ENCODE measurements at regions not wholly inside any gene's neighbourhood (a gene's known extent, or its start where the extent isn't known, plus 50 kb on each side); places are given as distances from the start of the nearest gene placed in this dataset.

DNA sequence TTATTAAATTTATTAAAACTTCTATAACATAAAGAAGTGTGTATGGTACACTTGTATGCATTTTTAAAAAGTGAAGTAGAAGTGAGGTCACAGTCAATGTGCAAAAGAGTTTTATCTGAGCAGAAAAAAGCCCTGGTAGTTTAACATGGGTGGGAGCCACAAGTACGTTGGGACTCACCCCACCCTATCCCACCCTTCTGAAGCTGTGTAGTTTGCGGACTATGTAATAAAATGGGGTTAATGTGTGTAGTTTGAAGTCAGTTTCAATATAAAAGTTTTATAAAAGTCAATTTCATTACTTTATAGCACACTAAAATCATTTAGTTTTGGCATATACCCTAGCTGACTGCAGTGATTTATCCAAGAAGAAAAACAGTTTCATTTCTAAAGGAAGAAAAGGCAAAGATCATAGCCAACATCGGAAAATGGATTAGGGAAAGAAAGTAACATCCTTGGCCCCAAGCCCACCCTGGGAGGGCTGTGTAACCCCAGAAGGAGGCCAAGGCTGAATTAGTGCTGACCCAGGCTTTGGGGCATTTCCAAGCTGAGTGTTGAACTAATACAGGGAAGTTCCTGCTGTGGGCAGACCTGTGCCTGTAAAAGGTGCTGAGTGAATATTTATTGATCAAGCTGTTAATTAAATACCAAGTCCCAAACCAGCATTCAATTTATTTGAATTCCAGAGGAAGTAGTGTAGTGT, 398.6 kb upstream of the ADAMTSL1 start:
- DNase-seq (ENCODE audit: low read depth), result no peak

DNA sequence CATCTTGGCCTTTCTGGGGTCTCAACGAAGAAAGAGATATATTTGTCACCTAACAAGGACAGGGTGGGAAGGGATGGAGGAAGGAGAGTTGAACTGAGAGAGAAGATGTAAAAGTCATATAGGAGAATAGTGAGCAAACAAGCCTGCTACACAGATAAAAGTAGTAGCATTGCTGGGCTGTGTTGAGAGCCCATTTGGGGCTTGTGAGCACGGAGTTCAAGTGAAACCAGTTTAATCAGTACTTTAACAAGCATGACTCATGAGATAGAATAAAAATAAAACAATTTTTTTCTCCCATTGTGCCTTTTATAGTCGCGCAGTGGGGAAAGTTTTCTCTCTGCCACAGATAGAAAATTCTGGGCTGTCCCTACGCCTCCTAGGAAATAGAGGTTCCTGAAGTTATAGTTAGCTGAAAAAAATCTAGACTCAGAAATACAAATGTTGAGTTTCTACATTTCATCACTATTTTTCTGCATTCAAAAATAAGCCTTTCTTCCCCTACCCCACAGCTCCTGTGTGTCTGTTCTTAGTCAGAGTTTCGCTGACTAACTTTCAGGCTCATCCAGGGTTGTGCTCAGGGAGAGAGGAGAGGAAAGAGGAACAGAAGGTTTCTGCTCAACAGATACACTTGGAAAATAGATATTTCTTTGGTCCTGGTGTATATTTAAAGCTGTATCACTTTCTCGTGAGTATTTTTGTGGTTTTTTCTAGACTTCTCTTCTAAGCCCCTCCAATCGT, 395.8 kb upstream of the ADAMTSL1 start:
- DNase-seq (ENCODE audit: low read depth), result no peak

DNA sequence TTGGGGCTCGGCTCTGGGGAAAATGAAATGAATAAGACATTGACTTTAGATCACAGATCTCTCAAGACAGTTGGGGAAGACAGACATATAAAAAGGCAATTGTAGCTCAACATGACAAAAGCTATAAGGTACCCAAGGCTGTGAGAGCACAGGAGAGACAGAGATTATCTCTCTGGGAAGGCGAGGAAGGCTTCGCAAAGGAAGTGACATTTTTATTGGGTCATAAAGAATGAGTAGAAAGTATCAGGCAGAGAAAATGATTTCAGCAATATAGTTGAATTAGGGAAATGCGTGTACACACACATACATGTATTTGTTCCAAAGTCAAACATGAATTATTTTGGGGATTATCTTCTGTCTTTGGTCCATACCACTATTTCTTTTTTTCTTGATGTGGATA, 381.8 kb upstream of the ADAMTSL1 start:
- no peak for DNase-seq (ENCODE audit: low read depth)

GRCh38 chr9:18106006-18106560, 367.9 kb upstream of the ADAMTSL1 start:
- DNase-seq (ENCODE audit: low read depth), result no peak

GRCh38 chr9:18109675-18110074, 364.3 kb upstream of the ADAMTSL1 start:
- DNase-seq (ENCODE audit: low read depth), result no peak

DNA sequence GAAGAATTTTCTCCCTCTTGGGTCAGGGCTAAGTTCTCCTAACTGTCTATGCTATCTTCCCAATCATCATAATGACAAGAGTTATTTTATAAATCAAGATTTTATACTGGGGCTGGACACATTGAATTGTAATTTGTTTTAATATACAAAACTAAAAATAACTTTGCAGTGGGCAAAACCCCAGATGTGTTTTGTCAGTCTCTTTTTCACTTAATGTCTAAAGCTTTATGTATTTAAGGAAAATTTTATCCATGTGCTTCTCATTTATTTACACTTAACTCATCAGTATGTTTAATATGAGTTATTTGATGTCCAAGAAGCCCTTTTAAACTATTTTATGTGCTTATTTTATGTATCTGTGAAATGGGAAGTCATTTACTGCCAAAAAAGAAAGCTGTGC, 362.8 kb upstream of the ADAMTSL1 start:
- no peak for DNase-seq (ENCODE audit: low read depth)

GRCh38 chr9:18114559-18115475, 359.1 kb upstream of the ADAMTSL1 start:
- no peak for DNase-seq (ENCODE audit: low read depth)

DNA sequence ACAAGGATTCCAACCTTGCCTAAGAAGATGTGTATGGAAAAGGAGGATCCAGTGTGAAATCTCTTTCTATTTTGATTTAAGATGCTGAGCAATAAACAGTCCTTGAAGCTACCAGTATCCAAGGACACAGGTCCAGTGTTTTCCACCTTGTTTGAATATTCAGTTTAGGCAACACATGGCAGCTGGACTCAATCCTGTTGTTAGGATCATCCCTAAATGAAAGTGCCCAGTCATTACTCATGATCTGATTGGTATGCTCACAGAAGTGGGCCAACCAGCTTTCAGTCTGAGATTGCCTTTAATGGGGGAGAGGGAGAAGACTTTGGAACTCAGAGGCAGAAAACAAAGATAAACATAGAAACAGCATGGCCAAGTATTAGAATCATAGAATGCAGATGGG, 355.7 kb upstream of the ADAMTSL1 start:
- no peak for DNase-seq (ENCODE audit: low read depth)

GRCh38 chr9:18122171-18122570, 351.8 kb upstream of the ADAMTSL1 start:
- no peak for DNase-seq (ENCODE audit: low read depth)

DNA sequence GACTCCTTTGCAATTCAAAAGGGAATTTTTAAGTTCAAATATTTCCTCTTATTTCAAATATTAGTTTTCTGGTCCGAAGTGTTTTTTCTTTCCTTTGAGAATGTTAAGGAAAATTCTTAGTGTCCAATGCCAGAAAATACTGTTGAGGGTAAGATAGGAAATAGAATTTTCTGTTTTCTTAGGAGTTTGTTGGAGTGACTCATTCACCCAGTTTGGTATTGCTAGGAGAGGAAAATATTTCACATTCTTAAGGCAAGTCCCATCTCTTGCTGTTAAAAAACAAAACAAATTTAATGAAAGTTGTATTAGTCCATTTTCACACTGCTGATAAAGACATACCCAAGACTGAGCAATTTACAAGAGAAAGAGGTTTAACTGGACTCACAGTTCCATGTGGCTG, 349.2 kb upstream of the ADAMTSL1 start:
- peak; percentile 30 for DNase-seq (ENCODE audit: low read depth)

- DNase-seq (ENCODE audit: low read depth), result no peak
These were observed 347.0 kb upstream of the ADAMTSL1 start for GRCh38 chr9:18126831-18127498.

GRCh38 chr9:18127499-18127875, 346.5 kb upstream of the ADAMTSL1 start:
- DNase-seq (ENCODE audit: low read depth), result no peak

DNA sequence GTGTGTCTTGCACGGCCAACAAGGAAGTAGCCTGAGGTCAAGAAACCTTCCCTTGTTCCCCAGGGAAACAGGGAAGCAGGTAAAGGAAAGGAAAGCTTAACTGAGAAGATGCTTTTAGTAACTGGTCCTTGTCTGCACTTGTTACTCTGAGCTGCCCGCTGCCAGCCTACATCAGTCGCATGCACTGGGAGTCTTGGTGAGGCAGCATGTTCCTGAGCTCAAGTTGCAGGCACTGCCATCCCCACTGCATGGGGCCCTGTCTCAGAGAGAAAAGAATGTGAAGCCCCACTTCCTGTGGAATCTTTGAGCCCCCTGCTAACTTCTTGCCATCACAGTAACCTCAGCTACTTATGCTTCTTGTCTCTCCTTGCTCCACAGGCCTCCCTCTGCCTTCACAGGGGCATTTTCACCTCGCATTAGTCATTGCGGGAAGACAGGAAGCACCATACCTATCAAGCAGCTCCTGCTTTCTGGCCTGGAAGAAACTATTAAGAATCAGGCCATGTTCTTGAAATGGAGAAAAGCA, 344.1 kb upstream of the ADAMTSL1 start:
- no peak for DNase-seq (ENCODE audit: low read depth)

DNA sequence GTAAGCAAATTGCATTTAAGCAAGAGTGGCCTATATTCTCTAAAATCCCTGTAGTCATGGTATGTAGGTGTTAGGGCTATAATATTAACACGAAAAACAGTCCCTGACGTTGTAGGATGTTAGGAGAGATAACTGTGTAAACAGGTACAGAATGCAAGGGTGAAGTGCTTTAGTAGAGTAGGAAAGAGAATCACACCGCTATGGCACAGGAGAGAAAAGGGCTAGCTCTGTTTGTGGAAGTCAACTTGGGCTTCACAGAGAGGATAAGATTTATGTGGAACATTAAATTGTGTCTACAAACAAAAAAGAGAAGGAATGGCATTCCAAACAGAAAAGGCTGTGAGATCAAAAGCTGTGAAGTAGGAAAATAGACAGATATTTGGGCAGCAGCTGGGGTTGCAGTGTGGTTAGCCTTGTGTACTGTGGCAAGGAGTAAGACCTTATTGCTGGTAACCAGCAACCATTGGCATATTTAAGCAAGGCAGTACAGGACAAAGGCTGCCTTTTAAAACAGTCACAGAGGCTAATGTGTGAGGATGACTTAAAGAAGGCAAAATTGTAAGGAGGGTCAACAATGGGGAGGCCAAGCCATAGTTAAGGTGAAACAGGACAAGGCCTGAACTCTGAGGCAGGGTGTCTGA, 337.5 kb upstream of the ADAMTSL1 start:
- DNase-seq (ENCODE audit: low read depth), result no peak

- no peak for DNase-seq (ENCODE audit: low read depth)
These were observed 336.1 kb upstream of the ADAMTSL1 start for GRCh38 chr9:18137815-18138214.

DNA sequence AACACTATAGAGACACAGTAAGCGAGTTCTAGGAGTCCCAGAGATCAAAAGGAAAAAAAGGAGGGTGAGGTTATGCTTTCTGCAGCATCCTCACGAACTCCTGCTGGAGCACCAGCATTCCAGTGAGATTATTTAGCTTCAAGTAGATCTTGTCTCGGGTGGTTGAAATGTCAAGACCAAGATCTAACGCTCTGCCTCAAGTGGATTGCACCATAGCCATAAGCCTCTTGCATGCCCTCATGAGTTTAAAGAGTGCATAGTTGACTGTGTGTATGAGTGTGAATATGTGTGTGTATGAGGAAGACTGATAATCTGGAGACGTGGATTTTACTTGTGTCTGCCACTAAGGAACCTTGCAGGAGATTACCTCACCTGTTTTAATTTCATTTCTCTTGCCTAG, 335.3 kb upstream of the ADAMTSL1 start:
- DNase-seq (ENCODE audit: low read depth), result no peak

DNA sequence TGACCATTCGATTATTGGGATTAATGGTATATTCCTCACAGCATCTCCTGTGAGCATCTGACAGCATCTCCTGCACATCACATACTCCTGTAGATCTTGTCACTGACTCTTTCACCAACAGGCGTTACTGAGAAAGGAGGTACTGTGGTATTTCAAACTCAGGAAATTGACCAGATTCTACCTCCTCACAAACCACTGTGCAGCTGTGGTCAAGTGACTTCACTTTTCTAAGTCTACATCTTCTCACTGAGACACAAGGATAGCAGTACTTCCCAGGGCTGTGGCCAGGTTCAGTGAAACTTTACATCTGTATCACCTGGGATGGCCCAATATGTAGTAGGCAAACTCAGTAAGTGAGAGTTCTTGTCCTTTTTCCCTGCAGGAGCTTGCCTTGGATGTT, 332.3 kb upstream of the ADAMTSL1 start:
- no peak for DNase-seq (ENCODE audit: low read depth)

DNA sequence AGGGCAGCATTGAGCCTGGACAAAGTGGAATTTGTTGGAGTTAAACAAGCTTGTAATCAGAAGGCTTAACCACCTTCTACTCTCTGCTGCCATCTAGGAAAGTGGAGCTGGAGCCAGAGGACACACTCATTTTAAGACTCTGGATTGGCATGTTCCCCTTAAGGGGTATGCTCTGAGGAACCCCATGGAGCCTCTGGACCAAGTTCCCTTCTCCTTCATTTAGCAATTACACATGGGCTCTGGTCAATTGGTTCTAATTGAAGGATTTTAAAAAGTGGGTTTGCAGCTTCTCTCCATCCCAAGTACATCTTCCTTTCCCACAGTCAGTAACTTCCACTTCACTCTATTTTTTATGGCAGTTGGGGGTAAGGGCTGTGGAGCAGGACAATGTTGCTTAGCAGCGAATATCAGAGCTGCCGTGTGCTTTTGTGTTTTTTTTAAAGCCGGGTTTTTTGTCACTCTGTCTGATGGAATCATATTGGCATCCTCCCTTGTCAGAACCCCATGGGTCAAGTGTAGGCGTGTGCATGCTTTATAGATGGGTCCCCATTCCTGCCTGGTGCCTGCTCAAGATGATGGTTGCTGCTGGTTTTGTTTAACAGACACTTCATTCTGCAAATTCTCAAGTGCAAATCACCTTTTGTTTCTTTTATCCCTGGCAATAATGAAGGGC, 330.7 kb upstream of the ADAMTSL1 start:
- no peak for DNase-seq (ENCODE audit: low read depth)

DNA sequence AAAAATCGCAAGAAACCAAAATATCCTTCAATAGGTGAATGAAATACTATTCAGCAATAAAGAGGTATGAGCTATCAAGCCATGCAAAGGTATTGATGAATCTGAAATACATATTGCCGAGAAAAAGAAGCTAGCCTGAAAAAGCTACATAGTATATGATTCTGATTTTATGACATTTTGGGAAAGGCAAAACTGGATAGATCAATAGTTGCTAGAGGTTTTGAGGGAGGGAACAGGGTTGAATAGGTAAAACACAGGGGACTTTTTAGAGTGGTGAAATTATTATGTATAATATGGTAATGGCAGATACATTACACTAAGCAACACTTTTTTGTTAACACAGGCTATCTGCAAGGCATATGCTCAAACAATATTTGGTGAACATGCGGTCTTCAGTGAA, 327.6 kb upstream of the ADAMTSL1 start:
- no peak for DNase-seq (ENCODE audit: low read depth)

GRCh38 chr9:18149471-18150011, 324.4 kb upstream of the ADAMTSL1 start:
- no peak for DNase-seq (ENCODE audit: low read depth)
